Gastrocnemius medialis (tissue), 4 donors: ENCODE measurements at regions not wholly inside any gene's neighbourhood (a gene's known extent, or its start where the extent isn't known, plus 50 kb on each side); places are given as distances from the start of the nearest gene placed in this dataset.

Source experiments
- ATAC-seq, 2 donors: fragments of 150-250 bp; one replicate each; pipeline ENCODE4 v1.9.1; 2016
- DNase-seq, 2 donors: peaks; one replicate each; pipeline ENCODE4 v3.0.0-alpha.2; 2019
- H3K27ac ChIP-seq, 4 donors: fragments of 200-600 bp; sonication (generic); 1 replicate in 1 of 4; 2 replicates in 3 of 4; pipeline ENCODE4 v1.5.1; 2016 to 2018; ENCODE audit warnings: mild to moderate bottlenecking in 2 of 4, moderate library complexity in 1 of 4
- H3K27me3 ChIP-seq, 3 donors: fragments of 200-600 bp; sonication (generic) in 2 of 3; 1 replicate in 1 of 3; 2 replicates in 2 of 3; pipeline versions ENCODE4 v1.5.1 to v1.6.0; 2016 to 2019; ENCODE audit warnings: mild to moderate bottlenecking in 1 of 3, moderate library complexity in 1 of 3
- H3K36me3 ChIP-seq, 2 donors: fragments of 200-600 bp; sonication (generic) in 1 of 2; one replicate each; pipeline ENCODE4 v1.5.1; 2017 to 2018
- H3K4me1 ChIP-seq, 2 donors: fragments of 200-600 bp; sonication (generic) in 1 of 2; one replicate each; pipeline ENCODE4 v1.5.1; 2016 to 2017; ENCODE audit warnings: mild to moderate bottlenecking in 2 of 2
- H3K4me3 ChIP-seq, 4 donors: fragments of 200-600 bp; sonication (generic) in 3 of 4; 1 replicate in 1 of 4; 2 replicates in 3 of 4; pipeline ENCODE4 v1.5.1; 2016 to 2019; ENCODE audit warnings: mild to moderate bottlenecking in 2 of 4
- H3K9me3 ChIP-seq, 3 donors: fragments of 200-600 bp; sonication (generic) in 2 of 3; 1 replicate in 1 of 3; 2 replicates in 2 of 3; pipeline ENCODE4 v1.5.1; 2016 to 2019
- CTCF ChIP-seq, 5 experiments: fragments of 450-650 bp in 3 of 5; fragments of 200-600 bp in 2 of 5; sonication (generic) in 2 of 5; IDR thresholded peaks in 4 of 5; conservative IDR thresholded peaks in 1 of 5; 1 replicate in 4 of 5; 2 replicates in 1 of 5; pipeline ENCODE4 v1.5.1; 2016 to 2019; ENCODE audit warnings: antibody characterized with exemption in 5 of 5, mild to moderate bottlenecking in 3 of 5, moderate library complexity in 3 of 5
- POLR2A ChIP-seq, 2 donors: fragments of 450-650 bp; IDR thresholded peaks; one replicate each; pipeline ENCODE4 v1.6.1; 2017; ENCODE audit warnings: antibody characterized with exemption in 2 of 2, mild to moderate bottlenecking in 2 of 2, moderate library complexity in 2 of 2
- in situ Hi-C, 4 donors: fragments of 200-750 bp; cut with MboI; loops; one replicate each; pipeline versions ENCODE4 v1.15.0 to v1.8.0; 2017; ENCODE audit warnings: low sequenced_read_pairs in 4 of 4
- intact Hi-C: fragments of 100-400 bp; cut with DNase I; formaldehyde crosslinking; loops from one replicate; pipeline ENCODE4 v1.15.1; 2023; ENCODE audit warnings: low total_unique reads

GRCh38 chr11:119496997-119497396, 74.0 kb upstream of the THY1 start:
- TF ChIP-seq POLR2A (IDR thresholded peaks at IDR 0.05) = no peak
- TF ChIP-seq CTCF (IDR thresholded peaks at IDR 0.05 in 4 of 5, conservative IDR thresholded peaks at IDR 0.05 in 1 of 5) = no peak
- intact Hi-C loops = no loop called here
- Histone ChIP-seq H3K4me3 (no peak overlapping the region), H3K27ac (no peak overlapping the region), H3K9me3 (no peaks in the 10 kb centered on the region), H3K4me1 (no peaks in the 10 kb centered on the region), H3K36me3 (no peaks in the 10 kb centered on the region), H3K27me3 (no peaks in the 10 kb centered on the region)
- DNase-seq (no peak), ATAC-seq (no peak)
- in situ Hi-C loops = loop anchor here (25.0 kb wide), 3 partner anchors 240 to 615 kb away; partner anchors contain the start of gene NECTIN1 (in 2 of the 4)

DNA sequence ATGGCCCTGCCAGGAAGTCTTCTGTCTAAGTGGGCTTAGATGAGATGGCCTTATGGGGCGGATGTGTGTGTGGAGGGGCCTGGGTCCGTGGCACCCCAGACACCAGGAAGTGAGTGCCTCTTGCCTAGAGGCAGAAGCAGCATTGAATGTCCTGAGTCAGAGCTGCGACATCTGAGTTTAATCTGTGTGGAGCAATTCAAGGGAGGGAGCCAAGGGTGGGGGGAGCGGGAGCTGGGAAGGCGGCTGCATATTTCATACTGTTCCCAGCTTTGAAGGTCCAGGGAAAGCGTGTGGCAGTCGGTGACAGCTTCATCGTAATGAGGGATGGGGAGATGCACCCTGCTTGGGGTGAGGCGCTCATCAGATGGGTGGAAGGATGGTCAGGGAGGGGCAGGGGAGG, 73.5 kb upstream of the THY1 start:
- no peak for ATAC-seq
- TF ChIP-seq CTCF (IDR thresholded peaks at IDR 0.05 in 4 of 5, conservative IDR thresholded peaks at IDR 0.05 in 1 of 5) (no peak), POLR2A (IDR thresholded peaks at IDR 0.05) (no peak)
- intact Hi-C loops = no loop called here

GRCh38 chr11:119493712-119494111, 70.7 kb upstream of the THY1 start:
- intact Hi-C loops = no loop called here
- in situ Hi-C loops = loop anchor here (25.0 kb wide), 3 partner anchors 244 to 619 kb away; partner anchors contain the start of gene NECTIN1 (in 2 of the 4)
- DNase-seq (no peak), ATAC-seq (no peak)
- Histone ChIP-seq H3K4me3 (no peak overlapping the region), H3K27ac (no peak overlapping the region), H3K27me3 (peaks cover 0 to 2% (median 0%) of the 10 kb centered on the region in 3 donors), H3K4me1 (no peaks in the 10 kb centered on the region), H3K9me3 (no peaks in the 10 kb centered on the region), H3K36me3 (no peaks in the 10 kb centered on the region)
- no peak for TF ChIP-seq CTCF (IDR thresholded peaks at IDR 0.05 in 4 of 5, conservative IDR thresholded peaks at IDR 0.05 in 1 of 5)
- no peak for TF ChIP-seq POLR2A (IDR thresholded peaks at IDR 0.05)

More for the DNA sequence above, 73.5 kb upstream of the THY1 start:
- H3K27me3 ChIP-seq = no peaks in the 10 kb centered on the region
- in situ Hi-C loops = loop anchor here (25.0 kb wide), 3 partner anchors 241 to 616 kb away; partner anchors contain the start of gene NECTIN1 (in 2 of the 4)
- no peaks in the 10 kb centered on the region for H3K4me1 ChIP-seq
- no peak overlapping the region for H3K4me3 ChIP-seq
- no peak for DNase-seq
- no peak overlapping the region for H3K27ac ChIP-seq
- H3K9me3 ChIP-seq = no peaks in the 10 kb centered on the region
- H3K36me3 ChIP-seq = no peaks in the 10 kb centered on the region

DNA sequence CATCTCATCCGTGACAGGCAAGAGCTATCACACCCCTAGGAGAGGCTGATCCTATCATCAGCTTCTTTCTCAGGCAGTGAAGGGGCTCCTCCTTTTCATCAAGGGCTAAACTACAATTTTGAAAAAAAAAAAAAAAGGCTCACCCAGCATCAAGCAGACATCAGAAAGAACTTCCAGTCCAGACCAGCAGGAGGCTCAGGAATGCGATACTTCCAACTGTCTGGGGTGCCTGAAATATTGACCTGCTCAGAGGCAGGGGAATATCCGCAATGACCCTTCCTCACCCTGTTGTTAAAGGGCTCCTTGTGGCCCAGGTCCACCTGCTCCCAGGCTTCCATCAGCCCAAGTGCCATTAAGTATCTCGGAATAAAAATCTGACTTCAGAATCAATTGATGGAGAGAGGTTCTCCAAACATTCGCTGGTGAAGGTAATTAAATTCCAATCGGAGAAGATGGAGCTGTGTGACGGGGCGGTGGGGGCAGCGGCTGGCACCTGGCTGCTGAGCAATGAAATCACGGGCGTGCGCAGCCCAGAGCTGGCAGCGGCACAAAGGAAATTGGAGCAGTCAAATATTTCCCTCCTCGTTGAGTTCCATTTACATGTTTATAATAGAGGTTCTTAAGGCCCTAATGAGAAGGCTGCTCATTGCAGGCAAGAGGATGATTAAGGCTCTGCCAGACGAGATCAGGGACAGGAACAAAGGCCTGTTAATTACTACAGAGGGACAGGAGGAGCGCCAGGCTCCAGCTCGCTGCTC, 69.0 kb upstream of the THY1 start:
- H3K4me3 ChIP-seq = no peak overlapping the region
- ATAC-seq (no peak), DNase-seq (no peak)
- intact Hi-C loops = no loop called here
- no peak for TF ChIP-seq POLR2A (IDR thresholded peaks at IDR 0.05)
- no peak for TF ChIP-seq CTCF (IDR thresholded peaks at IDR 0.05 in 4 of 5, conservative IDR thresholded peaks at IDR 0.05 in 1 of 5)
- no peaks in the 10 kb centered on the region for H3K9me3 ChIP-seq
- no peaks in the 10 kb centered on the region for H3K4me1 ChIP-seq
- in situ Hi-C loops = loop anchor here (25.0 kb wide), 3 partner anchors 245 to 620 kb away; partner anchors contain the start of gene NECTIN1 (in 2 of the 4)
- H3K27me3 ChIP-seq = peaks cover 0 to 7% (median 0%) of the 10 kb centered on the region in 3 donors
- no peaks in the 10 kb centered on the region for H3K36me3 ChIP-seq
- no peak overlapping the region for H3K27ac ChIP-seq
